ENCODE measurements at regions not wholly inside any gene's neighbourhood (a gene's known extent, or its start where the extent isn't known, plus 50 kb on each side); places are given as distances from the start of the nearest gene placed in this dataset.

GRCh38 chr12:114480337-114481199 is 74.6 kb upstream of the TBX5 start:
- H3K27ac ChIP-seq (ENCODE audit: low read depth in 1 of 2, low read length in 1 of 2) = peak overlapping the region in 1 of 2 donors; percentile 55
- TF ChIP-seq CTCF (IDR thresholded peaks at IDR 0.05; ENCODE audit: control extremely low read depth, extremely low read depth) = no peak
- peaks cover 0 to 56% (median 11%) of the 10 kb centered on the region in 5 donors for H3K4me1 ChIP-seq (ENCODE audit: control insufficient read depth in 5 of 5, insufficient read depth in 5 of 5, low read length in 5 of 5)
- peak; percentile 61 to 88 (median 84) for DNase-seq
- peaks cover 0 to 52% (median 5%) of the 10 kb centered on the region in 3 donors for H3K27me3 ChIP-seq (ENCODE audit: control insufficient read depth in 3 of 3, insufficient read depth in 3 of 3, low read length in 2 of 3)
- peaks cover 0 to 1% (median 0%) of the 10 kb centered on the region in 4 donors for H3K9me3 ChIP-seq (ENCODE audit: control insufficient read depth in 4 of 4, insufficient read depth in 3 of 4, low read length in 3 of 4)
- no peak overlapping the region for H3K4me3 ChIP-seq
- H3K36me3 ChIP-seq (ENCODE audit: control insufficient read depth in 4 of 4, insufficient read depth in 4 of 4, low read length in 4 of 4) = no peaks in the 10 kb centered on the region
- peak overlapping the region; percentile 21 to 95 for H3K9ac ChIP-seq (ENCODE audit: insufficient read depth in 1 of 2, low read length in 2 of 2)
- ATAC-seq (ENCODE audit: insufficient read depth, low FRiP score) = no peak
- WGBS, 2 donors = 3 to 4% methylated on average over 34 of the region's 34 CpGs

GRCh38 chr12:114479831-114480230 is 73.9 kb upstream of the TBX5 start:
- Histone ChIP-seq H3K27me3 (ENCODE audit: control insufficient read depth in 3 of 3, insufficient read depth in 3 of 3, low read length in 2 of 3) (peaks cover 0 to 57% (median 5%) of the 10 kb centered on the region in 3 donors), H3K9ac (ENCODE audit: insufficient read depth in 1 of 2, low read length in 2 of 2) (peak overlapping the region; percentile 19 to 95), H3K36me3 (ENCODE audit: control insufficient read depth in 4 of 4, insufficient read depth in 4 of 4, low read length in 4 of 4) (no peaks in the 10 kb centered on the region), H3K9me3 (ENCODE audit: control insufficient read depth in 4 of 4, insufficient read depth in 3 of 4, low read length in 3 of 4) (no peaks in the 10 kb centered on the region), H3K27ac (ENCODE audit: low read depth in 1 of 2, low read length in 1 of 2) (peak overlapping the region in 1 of 2 donors; percentile 74), H3K4me1 (ENCODE audit: control insufficient read depth in 5 of 5, insufficient read depth in 5 of 5, low read length in 5 of 5) (peaks cover 0 to 56% (median 11%) of the 10 kb centered on the region in 5 donors), H3K4me3 (no peak overlapping the region)
- peak; percentile 51 to 74 (median 71) for DNase-seq
- no peak for ATAC-seq (ENCODE audit: insufficient read depth, low FRiP score)
- TF ChIP-seq CTCF (IDR thresholded peaks at IDR 0.05; ENCODE audit: control extremely low read depth, extremely low read depth) = no peak
- 3 to 4% methylated on average over 22 of the region's 22 CpGs for WGBS, 2 donors

GRCh38 chr12:114478865-114479264 is 72.9 kb upstream of the TBX5 start:
- peak in 2 of 3 donors; percentile 63 to 64 for DNase-seq
- no peak for TF ChIP-seq CTCF (IDR thresholded peaks at IDR 0.05; ENCODE audit: control extremely low read depth, extremely low read depth)
- no peaks in the 10 kb centered on the region for H3K36me3 ChIP-seq (ENCODE audit: control insufficient read depth in 4 of 4, insufficient read depth in 4 of 4, low read length in 4 of 4)
- H3K27me3 ChIP-seq (ENCODE audit: control insufficient read depth in 3 of 3, insufficient read depth in 3 of 3, low read length in 2 of 3) = peaks cover 0 to 57% (median 5%) of the 10 kb centered on the region in 3 donors
- no peak overlapping the region for H3K4me3 ChIP-seq
- H3K4me1 ChIP-seq (ENCODE audit: control insufficient read depth in 5 of 5, insufficient read depth in 5 of 5, low read length in 5 of 5) = peaks cover 0 to 56% (median 11%) of the 10 kb centered on the region in 5 donors
- no peak for ATAC-seq (ENCODE audit: insufficient read depth, low FRiP score)
- peak overlapping the region in 1 of 2 donors; percentile 37 for H3K27ac ChIP-seq (ENCODE audit: low read depth in 1 of 2, low read length in 1 of 2)
- H3K9ac ChIP-seq (ENCODE audit: insufficient read depth in 1 of 2, low read length in 2 of 2) = peak overlapping the region in 1 of 2 donors; percentile 95
- no peaks in the 10 kb centered on the region for H3K9me3 ChIP-seq (ENCODE audit: control insufficient read depth in 4 of 4, insufficient read depth in 3 of 4, low read length in 3 of 4)
- 19 to 27% methylated on average over 5 of the region's 5 CpGs for WGBS, 2 donors
